LNCaP clone FGC (cell line): ENCODE measurements at regions not wholly inside any gene's neighbourhood (a gene's known extent, or its start where the extent isn't known, plus 50 kb on each side); places are given as distances from the start of the nearest gene placed in this dataset.
"Not testable (repeated sequence)": the region's sequence is repeated elsewhere in the genome, so short reads cannot be mapped to it uniquely, and the experiment has no call there.

Experiments
- DNase-seq: peaks from one replicate; pipeline ENCODE4 v3.0.0-alpha.2; 2011; ENCODE audit warnings: low read depth
- H3K4me3 ChIP-seq: 2 replicates; pipeline ENCODE4 v1.5.1; 2011; ENCODE audit warnings: mild to moderate bottlenecking, low read depth, low read length, control low read depth
- TF ChIP-seq, protein P1 (sequence below): IDR thresholded peaks from 2 replicates; pipeline ENCODE4 v1.5.1; 2012; ENCODE audit warnings: mild to moderate bottlenecking; ENCODE audit not compliant: control insufficient read depth, insufficient read depth; ENCODE audit errors: extremely low read depth

- DNase-seq: no peak
- no peak overlapping the region for H3K4me3 ChIP-seq
- TF ChIP-seq, protein P1, sequence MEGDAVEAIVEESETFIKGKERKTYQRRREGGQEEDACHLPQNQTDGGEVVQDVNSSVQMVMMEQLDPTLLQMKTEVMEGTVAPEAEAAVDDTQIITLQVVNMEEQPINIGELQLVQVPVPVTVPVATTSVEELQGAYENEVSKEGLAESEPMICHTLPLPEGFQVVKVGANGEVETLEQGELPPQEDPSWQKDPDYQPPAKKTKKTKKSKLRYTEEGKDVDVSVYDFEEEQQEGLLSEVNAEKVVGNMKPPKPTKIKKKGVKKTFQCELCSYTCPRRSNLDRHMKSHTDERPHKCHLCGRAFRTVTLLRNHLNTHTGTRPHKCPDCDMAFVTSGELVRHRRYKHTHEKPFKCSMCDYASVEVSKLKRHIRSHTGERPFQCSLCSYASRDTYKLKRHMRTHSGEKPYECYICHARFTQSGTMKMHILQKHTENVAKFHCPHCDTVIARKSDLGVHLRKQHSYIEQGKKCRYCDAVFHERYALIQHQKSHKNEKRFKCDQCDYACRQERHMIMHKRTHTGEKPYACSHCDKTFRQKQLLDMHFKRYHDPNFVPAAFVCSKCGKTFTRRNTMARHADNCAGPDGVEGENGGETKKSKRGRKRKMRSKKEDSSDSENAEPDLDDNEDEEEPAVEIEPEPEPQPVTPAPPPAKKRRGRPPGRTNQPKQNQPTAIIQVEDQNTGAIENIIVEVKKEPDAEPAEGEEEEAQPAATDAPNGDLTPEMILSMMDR: no peak
These were observed 214.8 kb upstream of the GRIA1 start for GRCh38 chr5:153275695-153276094.

DNA sequence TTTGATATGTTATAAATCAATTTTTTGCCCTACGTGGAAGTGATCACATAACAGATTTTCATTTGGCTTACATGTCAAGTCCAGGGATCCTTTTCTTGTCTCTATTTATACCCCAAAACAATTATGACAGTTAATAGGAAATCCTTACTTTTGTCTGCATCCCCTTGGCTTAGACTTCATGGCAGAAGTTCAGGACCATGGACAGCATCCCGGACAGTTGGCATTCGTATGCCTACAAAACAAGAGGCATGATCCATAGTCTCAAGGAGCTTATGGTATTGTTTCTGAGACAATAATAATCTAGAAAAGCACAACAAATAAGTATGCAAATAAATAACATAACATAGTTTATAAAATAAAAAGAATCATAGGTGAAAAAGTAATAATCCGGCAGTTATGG, 214.3 kb upstream of the GRIA1 start:
- no peak overlapping the region for H3K4me3 ChIP-seq
- DNase-seq: peak; percentile 13
- TF ChIP-seq, protein P1: no peak

DNA sequence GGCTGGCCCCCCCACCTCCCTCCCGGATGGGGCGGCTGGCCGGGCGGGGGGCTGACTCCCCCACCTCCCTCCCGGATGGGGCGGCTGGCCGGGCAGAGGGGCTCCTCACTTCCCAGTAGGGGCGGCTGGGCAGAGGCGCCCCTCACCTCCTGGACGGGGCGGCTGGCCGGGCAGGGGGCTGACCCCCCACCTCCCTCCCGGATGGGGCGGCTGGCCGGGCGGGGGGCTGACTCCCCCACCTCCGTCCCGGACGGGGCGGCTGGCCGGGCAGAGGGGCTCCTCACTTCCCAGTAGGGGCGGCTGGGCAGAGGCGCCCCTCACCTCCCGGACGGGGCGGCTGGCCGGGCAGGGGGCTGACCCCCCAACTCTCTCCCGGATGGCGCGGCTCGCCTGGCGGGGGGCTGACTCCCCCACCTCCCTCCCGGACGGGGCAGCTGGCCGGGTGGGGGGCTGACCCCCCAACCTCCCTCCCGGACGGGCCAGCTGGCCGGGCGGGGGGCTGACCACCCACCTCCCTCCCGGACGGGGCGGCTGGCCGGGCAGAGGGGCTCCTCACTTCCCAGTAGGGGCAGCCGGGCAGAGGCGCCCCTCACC, 194.1 kb upstream of the GRIA1 start:
- DNase-seq, H3K4me3 ChIP-seq: not testable (repeated sequence)

- TF ChIP-seq, protein P1: no peak
- DNase-seq: no peak
- H3K4me3 ChIP-seq: no peak overlapping the region
These were observed 190.6 kb upstream of the GRIA1 start for GRCh38 chr5:153299891-153300290.

DNA sequence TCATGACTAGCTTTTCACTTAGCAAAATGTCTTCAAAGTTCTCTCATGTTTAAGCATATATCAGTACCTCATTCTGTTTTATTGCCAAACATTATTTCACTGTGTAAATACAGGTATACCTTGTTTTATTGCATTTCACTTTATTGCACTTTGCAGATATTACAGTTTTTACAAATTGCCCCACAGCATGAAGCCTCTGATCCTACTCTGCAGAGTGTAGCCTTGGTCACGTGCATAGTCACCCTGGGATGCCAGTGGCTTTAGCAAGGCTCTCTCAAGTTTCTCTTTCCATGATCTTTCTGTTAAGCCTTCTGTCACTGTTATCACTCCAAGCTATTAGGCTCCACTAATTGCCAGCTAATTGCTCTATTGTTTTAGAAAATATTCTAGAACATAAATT, 182.2 kb upstream of the GRIA1 start:
- no peak for DNase-seq
- no peak overlapping the region for H3K4me3 ChIP-seq
- TF ChIP-seq, protein P1: no peak

GRCh38 chr5:153318556-153318955, 171.9 kb upstream of the GRIA1 start:
- no peak for DNase-seq
- no peak overlapping the region for H3K4me3 ChIP-seq
- TF ChIP-seq, protein P1: no peak

DNA sequence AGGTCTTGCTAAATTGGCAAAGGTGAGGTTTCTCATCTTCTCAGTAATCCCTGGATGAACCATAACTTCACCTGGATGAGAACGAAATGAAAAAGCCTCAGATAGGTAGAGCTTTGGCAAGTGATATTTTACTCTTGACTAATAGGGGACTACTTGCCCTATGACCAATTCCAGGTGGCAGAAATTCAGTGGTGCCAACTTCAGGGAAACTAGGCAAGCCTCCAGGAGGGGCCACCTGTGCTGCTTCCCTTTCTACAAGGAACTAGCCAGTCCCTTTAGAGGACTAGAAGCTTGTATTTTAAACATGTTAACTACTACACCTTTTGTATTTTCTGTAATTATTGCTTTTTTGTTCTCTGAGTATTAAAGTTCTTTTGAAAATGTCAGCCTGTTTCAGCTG, 169.0 kb upstream of the GRIA1 start:
- DNase-seq: no peak
- TF ChIP-seq, protein P1: no peak
- no peak overlapping the region for H3K4me3 ChIP-seq
